ENCODE measurements at regions not wholly inside any gene's neighbourhood (a gene's known extent, or its start where the extent isn't known, plus 50 kb on each side); places are given as distances from the start of the nearest gene placed in this dataset.

DNA sequence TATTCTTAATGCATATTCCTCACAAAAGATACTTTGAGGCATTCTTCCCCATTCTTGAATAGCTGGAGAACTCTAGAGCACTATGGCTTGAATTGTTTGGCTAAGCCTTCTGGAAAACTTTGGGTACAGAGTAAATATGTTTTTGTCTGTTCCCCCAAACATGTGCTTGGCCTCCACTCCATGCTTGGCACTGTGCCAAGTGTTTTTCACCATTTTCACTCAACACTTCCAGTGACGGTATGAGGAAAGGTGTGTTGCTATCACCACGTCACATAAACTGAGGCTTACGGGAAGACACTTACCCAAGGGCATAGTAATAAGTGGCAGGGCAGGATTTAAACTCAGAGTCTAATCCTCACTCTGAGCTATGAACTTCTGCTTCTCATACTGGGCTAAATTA, 318.2 kb downstream of the WDR11 start:
- DNase-seq (ENCODE audit: low spot score in 2 of 2): no peak
- no peak for ATAC-seq (replicated peaks; ENCODE audit: extremely low read depth, poor library complexity, severe bottlenecking)
- Mint-ChIP-seq H3K36me3 (ENCODE audit: insufficient read depth) (peaks cover 1% of the 10 kb centered on the region), H3K4me3 (no peak overlapping the region), H3K4me1 (no peaks in the 10 kb centered on the region), H3K9me3 (no peaks in the 10 kb centered on the region), H3K27me3 (no peaks in the 10 kb centered on the region), H3K27ac (ENCODE audit: low read depth) (no peak overlapping the region)

DNA sequence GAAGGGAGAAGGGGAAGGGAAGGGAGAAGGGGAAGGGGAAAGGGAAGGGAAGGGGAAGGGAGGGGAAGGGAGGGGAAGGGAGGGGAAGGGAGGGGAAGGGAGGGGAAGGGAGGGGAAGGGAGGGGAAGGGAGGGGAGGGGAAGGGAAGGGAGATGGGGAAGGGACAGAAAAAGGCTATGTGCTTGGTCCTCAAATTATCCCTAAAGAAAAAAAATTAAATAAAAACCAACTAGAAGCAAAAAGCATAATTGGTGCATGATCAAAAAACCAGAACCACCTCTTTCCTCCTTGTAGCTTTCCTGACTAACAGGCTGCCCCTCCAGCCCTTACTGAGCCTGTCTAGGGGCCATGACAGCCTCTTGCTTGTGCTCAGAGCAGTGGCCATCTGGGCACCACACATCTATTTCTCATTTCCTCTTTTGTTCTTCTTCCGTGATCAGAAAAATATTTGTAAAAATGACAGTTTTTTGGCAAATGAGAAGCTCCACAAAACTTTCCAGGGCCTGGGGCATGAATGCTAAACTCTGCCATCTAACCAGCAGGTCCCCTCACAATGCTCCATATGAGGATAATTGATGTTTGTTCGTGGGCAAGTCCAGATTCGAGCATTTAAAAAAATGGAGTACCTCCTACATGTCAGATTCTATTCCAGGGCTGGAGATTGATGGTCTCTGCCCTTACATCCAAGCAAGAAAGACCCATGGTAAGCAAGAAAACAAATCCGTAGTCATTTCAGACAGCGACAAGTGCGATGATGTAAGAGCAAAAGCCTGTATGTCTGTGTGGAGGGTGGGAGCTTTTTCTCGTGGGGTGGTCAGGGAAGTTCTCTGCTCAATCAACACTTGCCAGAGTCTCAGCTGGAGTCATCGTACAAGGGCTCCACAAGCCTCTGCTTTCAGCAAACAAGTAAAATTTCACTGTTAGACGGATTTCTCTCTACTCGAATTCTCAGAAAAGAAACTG, 320.9 kb downstream of the WDR11 start:
- H3K27ac Mint-ChIP-seq (ENCODE audit: low read depth): no peak overlapping the region
- no peaks in the 10 kb centered on the region for H3K27me3 Mint-ChIP-seq
- H3K4me3 Mint-ChIP-seq: no peak overlapping the region
- ATAC-seq (replicated peaks; ENCODE audit: extremely low read depth, poor library complexity, severe bottlenecking): no peak
- H3K36me3 Mint-ChIP-seq (ENCODE audit: insufficient read depth): no peaks in the 10 kb centered on the region
- no peak for DNase-seq (ENCODE audit: low spot score in 2 of 2)
- H3K9me3 Mint-ChIP-seq: no peaks in the 10 kb centered on the region
- H3K4me1 Mint-ChIP-seq: no peaks in the 10 kb centered on the region

DNA sequence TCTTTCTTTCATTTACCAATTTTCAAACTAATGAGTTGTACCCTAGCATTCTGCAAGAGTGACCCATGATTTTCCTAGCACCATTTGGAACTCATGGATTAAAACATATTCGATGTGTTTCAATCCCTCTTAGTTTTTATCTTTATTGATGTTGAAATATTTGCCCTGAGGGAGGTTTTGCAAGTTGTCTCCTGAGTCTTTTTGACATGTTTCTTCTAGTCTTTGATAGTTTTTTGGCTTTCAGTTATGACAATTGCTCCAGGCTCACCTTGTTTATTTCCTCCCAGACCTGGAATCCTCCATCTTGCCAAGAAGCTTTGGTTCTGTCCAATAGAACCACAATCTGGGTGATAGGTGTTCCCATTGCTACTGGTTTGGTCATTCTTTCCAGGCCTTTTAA, 327.8 kb downstream of the WDR11 start:
- no peak for DNase-seq (ENCODE audit: low spot score in 2 of 2)
- no peak for ATAC-seq (replicated peaks; ENCODE audit: extremely low read depth, poor library complexity, severe bottlenecking)
- H3K36me3 Mint-ChIP-seq (ENCODE audit: insufficient read depth): no peaks in the 10 kb centered on the region
- no peaks in the 10 kb centered on the region for H3K27me3 Mint-ChIP-seq
- H3K4me3 Mint-ChIP-seq: no peak overlapping the region
- H3K27ac Mint-ChIP-seq (ENCODE audit: low read depth): no peak overlapping the region
- H3K4me1 Mint-ChIP-seq: no peaks in the 10 kb centered on the region
- no peaks in the 10 kb centered on the region for H3K9me3 Mint-ChIP-seq

DNA sequence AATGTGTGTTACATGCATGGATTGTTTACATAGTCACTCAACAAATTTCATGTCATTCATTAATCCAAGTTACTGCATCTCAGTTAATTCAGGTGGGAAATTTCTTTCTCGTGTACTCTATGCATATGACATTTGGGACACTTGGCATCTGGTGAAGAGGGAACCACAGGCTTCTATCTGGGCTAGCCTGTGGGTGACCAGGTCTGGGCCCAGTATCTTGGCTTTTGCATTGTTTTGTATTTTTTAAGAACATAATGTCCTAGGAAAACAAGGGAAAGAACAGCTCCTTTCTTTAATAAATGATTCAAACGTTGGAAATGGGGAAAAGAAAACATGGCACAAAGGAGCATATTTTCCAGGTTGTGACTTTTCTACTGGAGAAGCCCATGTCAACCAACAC, 331.1 kb downstream of the WDR11 start:
- Mint-ChIP-seq H3K4me3 (no peak overlapping the region), H3K9me3 (no peaks in the 10 kb centered on the region), H3K27me3 (no peaks in the 10 kb centered on the region), H3K27ac (ENCODE audit: low read depth) (no peak overlapping the region), H3K4me1 (no peaks in the 10 kb centered on the region), H3K36me3 (ENCODE audit: insufficient read depth) (no peaks in the 10 kb centered on the region)
- no peak for ATAC-seq (replicated peaks; ENCODE audit: extremely low read depth, poor library complexity, severe bottlenecking)
- DNase-seq (ENCODE audit: low spot score in 2 of 2): no peak

DNA sequence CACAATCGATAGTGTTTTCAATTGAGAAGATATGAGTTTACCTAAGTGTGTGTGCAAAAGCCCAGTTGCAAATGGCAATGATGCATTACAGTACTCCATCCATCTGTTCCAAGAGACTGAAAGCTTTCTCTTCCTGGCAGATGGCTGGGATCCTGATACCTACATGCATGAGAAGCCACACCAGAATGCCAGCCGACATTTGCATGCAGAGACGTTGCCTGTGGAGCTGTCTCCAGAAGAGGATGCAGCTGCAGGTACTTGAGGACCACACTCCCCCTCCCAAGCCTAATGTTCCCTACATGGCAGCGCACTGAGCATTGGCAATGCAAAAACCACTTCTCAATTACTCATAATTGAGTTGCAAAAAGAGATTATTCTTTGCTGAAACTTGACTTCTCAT, 332.1 kb downstream of the WDR11 start:
- DNase-seq (ENCODE audit: low spot score in 2 of 2): no peak
- H3K4me3 Mint-ChIP-seq: no peak overlapping the region
- no peak overlapping the region for H3K27ac Mint-ChIP-seq (ENCODE audit: low read depth)
- H3K36me3 Mint-ChIP-seq (ENCODE audit: insufficient read depth): no peaks in the 10 kb centered on the region
- no peak for ATAC-seq (replicated peaks; ENCODE audit: extremely low read depth, poor library complexity, severe bottlenecking)
- no peaks in the 10 kb centered on the region for H3K27me3 Mint-ChIP-seq
- no peaks in the 10 kb centered on the region for H3K9me3 Mint-ChIP-seq
- no peaks in the 10 kb centered on the region for H3K4me1 Mint-ChIP-seq

DNA sequence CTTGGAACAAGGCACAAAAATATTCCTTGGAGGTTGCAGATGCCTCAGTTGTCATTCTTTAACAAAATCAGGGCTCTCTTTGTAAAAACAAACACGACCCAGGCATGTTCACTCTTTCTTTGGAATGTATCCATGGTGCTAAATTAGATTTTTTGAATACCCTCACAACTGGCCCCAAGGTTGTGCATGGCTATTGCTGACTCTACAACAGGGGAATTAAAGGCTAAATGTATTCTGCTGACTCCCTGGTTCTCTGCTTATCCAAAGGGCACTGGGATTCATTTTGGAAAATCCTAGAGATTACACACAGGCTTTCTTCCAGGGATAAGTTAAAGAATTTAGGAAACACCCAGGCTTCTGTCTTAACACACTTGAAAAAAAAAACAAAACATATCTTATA, 332.5 kb downstream of the WDR11 start:
- H3K27me3 Mint-ChIP-seq: no peaks in the 10 kb centered on the region
- no peak overlapping the region for H3K27ac Mint-ChIP-seq (ENCODE audit: low read depth)
- H3K4me1 Mint-ChIP-seq: no peaks in the 10 kb centered on the region
- DNase-seq (ENCODE audit: low spot score in 2 of 2) (no peak), ATAC-seq (replicated peaks; ENCODE audit: extremely low read depth, poor library complexity, severe bottlenecking) (no peak)
- H3K9me3 Mint-ChIP-seq: no peaks in the 10 kb centered on the region
- no peak overlapping the region for H3K4me3 Mint-ChIP-seq
- no peaks in the 10 kb centered on the region for H3K36me3 Mint-ChIP-seq (ENCODE audit: insufficient read depth)

DNA sequence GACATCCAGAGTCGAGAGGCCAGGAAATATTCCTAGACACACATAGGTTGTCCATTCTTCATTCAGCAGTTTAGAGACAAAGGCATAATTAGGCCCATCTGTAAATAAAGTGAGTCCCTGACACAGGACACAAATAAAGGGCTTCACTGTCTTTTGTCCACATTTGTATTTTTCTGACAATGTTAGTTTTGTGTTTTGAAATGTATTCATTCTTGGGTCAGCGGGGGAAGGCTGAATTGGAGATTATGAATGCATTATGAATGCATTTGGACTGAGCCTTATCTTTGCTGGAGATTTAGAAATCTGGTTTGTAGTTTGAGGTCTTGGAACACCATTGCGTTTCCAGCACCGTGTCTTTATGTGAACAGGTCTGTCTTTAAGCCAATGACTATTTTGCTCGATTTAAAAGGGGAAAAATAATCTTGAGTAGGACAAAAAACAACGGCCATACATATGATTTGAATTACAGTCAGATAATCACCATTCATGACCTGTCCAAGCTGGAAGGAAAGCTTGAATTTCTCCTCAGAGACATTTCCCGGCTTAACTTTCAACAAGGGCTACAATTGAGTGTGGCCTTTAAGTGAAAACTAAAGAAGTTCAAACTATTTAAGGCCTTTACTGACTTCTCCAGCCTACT, 334.8 kb downstream of the WDR11 start:
- Mint-ChIP-seq H3K4me1 (no peaks in the 10 kb centered on the region), H3K4me3 (no peak overlapping the region), H3K36me3 (ENCODE audit: insufficient read depth) (no peaks in the 10 kb centered on the region), H3K27ac (ENCODE audit: low read depth) (no peak overlapping the region), H3K9me3 (no peaks in the 10 kb centered on the region), H3K27me3 (no peaks in the 10 kb centered on the region)
- ATAC-seq (replicated peaks; ENCODE audit: extremely low read depth, poor library complexity, severe bottlenecking) (no peak), DNase-seq (ENCODE audit: low spot score in 2 of 2) (no peak)

DNA sequence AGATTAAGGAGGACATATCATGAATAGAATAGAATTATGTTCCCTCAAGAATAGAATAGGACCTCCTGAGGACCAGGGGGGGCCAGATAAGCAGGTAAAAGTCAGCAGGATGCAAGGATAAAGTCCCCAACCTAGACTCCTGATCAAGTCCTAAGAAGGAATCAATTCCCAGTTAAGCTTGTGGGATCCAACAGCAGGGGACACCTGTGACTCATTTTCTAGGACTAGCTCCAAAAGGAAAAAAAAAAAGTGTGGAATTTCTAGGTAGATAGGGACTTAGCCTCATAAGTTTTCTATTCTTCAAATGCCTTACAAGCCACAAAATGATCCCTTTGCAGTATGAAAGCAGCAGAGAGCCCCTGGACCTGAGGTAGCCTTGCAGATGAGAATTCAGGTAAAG, 336.2 kb downstream of the WDR11 start:
- DNase-seq (ENCODE audit: low spot score in 2 of 2) (no peak), ATAC-seq (replicated peaks; ENCODE audit: extremely low read depth, poor library complexity, severe bottlenecking) (no peak)
- no peaks in the 10 kb centered on the region for H3K9me3 Mint-ChIP-seq
- no peaks in the 10 kb centered on the region for H3K27me3 Mint-ChIP-seq
- no peak overlapping the region for H3K27ac Mint-ChIP-seq (ENCODE audit: low read depth)
- no peaks in the 10 kb centered on the region for H3K4me1 Mint-ChIP-seq
- H3K36me3 Mint-ChIP-seq (ENCODE audit: insufficient read depth): no peaks in the 10 kb centered on the region
- H3K4me3 Mint-ChIP-seq: no peak overlapping the region

DNA sequence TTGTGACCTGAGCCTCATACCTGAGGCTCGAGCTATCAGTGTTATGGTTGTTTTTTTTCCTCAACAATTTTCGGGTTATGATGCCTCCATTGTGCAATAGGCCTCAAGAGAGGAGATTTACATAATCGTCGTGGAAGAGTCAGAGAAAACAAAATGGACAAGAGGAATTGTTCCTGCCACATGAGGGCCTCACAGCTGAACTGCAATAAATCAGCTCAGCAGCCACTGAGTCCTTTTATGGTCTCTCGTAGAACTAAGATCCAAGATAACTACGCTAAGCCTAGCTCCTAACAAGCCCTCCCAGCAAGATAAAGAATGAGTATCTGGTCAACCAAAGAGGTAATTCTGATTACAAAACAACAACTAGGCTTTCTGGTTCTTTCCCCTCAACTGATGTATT, 336.8 kb downstream of the WDR11 start:
- ATAC-seq (replicated peaks; ENCODE audit: extremely low read depth, poor library complexity, severe bottlenecking): no peak
- DNase-seq (ENCODE audit: low spot score in 2 of 2): no peak
- H3K27me3 Mint-ChIP-seq: no peaks in the 10 kb centered on the region
- no peak overlapping the region for H3K4me3 Mint-ChIP-seq
- H3K9me3 Mint-ChIP-seq: no peaks in the 10 kb centered on the region
- H3K4me1 Mint-ChIP-seq: no peaks in the 10 kb centered on the region
- H3K36me3 Mint-ChIP-seq (ENCODE audit: insufficient read depth): no peaks in the 10 kb centered on the region
- no peak overlapping the region for H3K27ac Mint-ChIP-seq (ENCODE audit: low read depth)

DNA sequence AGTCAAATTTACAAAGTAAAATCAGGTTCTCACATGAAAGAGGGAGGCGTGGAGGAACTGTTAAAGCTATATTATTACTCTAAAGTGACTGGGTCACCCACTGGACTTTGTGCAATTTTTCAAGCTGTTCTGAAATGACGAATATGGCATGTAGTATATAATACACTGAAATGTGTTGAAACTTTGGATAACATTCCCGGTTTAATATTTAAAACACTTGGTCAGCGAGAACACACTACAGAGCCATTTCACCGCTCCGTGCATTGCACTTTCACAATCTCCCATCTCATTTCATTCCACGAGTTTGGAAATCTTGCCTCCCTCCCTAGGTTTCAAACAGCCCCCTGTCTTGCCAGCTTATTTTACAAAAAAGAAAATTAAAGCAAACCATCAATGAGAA, 337.9 kb downstream of the WDR11 start:
- Mint-ChIP-seq H3K36me3 (ENCODE audit: insufficient read depth) (no peaks in the 10 kb centered on the region), H3K4me1 (no peaks in the 10 kb centered on the region), H3K27ac (ENCODE audit: low read depth) (no peak overlapping the region), H3K27me3 (no peaks in the 10 kb centered on the region), H3K4me3 (no peak overlapping the region), H3K9me3 (no peaks in the 10 kb centered on the region)
- ATAC-seq (replicated peaks; ENCODE audit: extremely low read depth, poor library complexity, severe bottlenecking): no peak
- no peak for DNase-seq (ENCODE audit: low spot score in 2 of 2)

DNA sequence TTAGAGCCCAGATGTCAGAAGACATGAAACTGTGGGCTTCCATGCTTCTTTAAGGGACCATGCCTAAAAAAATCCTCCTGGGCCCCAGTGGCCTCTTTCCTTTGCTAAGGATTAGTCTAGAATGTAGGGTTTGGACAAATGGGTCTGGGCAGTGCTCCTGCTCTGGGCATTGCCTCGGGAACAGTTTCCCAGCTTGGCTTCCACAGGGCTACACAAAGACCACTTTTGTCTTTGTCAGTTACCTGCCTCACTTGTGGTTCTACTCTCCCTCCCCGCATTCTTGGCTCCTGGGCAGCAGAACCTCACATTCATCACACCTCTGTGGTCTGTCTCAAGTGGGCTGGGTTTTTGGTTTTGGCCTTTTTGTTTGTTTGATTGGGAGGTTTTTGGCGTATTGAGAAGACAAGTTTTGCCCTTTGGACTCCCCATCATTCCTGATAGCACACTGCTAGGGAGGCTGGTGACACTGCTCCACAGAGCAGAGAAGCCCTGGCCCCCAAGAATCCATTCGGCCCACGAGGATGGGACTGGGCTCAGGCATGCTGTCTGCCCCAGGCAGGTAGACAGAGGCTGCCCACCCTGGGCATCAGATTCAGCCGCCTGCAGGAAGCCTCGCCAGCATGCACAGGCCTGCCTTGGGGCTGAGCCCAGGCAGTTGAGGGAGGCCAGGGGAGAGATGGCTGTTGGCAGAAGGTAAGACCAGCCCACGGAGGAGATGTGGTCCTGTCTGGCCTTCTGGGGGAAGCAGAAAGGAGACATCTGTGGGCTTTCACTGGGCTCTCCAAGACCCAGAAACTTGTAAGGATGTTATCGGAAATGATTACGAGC, 343.7 kb downstream of the WDR11 start:
- ATAC-seq (replicated peaks; ENCODE audit: extremely low read depth, poor library complexity, severe bottlenecking) (no peak), DNase-seq (ENCODE audit: low spot score in 2 of 2) (no peak)
- no peaks in the 10 kb centered on the region for H3K4me1 Mint-ChIP-seq
- no peak overlapping the region for H3K4me3 Mint-ChIP-seq
- H3K27ac Mint-ChIP-seq (ENCODE audit: low read depth): no peak overlapping the region
- no peaks in the 10 kb centered on the region for H3K9me3 Mint-ChIP-seq
- no peaks in the 10 kb centered on the region for H3K36me3 Mint-ChIP-seq (ENCODE audit: insufficient read depth)
- H3K27me3 Mint-ChIP-seq: no peaks in the 10 kb centered on the region

DNA sequence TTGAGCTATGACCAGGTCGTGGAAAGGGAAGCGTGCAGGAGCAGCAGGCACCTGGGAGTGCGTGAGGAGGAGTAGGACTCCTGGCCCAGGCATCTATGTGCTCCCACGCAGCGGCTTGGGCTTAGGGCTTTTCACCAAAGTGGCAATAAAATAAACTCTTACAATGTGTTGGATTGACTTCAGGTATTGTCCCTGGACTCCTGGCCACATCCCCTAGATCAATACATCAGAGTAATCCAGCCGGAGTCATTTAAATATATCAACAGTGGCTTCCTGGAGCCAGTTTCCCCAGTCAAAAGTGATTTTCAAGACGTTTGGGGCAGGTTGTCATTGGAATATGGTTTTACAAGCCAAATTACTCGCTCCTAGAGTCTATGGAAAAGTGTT, 344.4 kb downstream of the WDR11 start:
- no peak for ATAC-seq (replicated peaks; ENCODE audit: extremely low read depth, poor library complexity, severe bottlenecking)
- Mint-ChIP-seq H3K27me3 (no peaks in the 10 kb centered on the region), H3K36me3 (ENCODE audit: insufficient read depth) (no peaks in the 10 kb centered on the region), H3K9me3 (peaks cover 4% of the 10 kb centered on the region), H3K27ac (ENCODE audit: low read depth) (no peak overlapping the region), H3K4me3 (no peak overlapping the region), H3K4me1 (no peaks in the 10 kb centered on the region)
- no peak for DNase-seq (ENCODE audit: low spot score in 2 of 2)

Data from central memory CD8-positive, alpha-beta T cell (primary cell).